Progenitor cell of endocrine pancreas (in vitro differentiated cells): ENCODE measurements at regions not wholly inside any gene's neighbourhood (a gene's known extent, or its start where the extent isn't known, plus 50 kb on each side); places are given as distances from the start of the nearest gene placed in this dataset.
"Not testable (repeated sequence)": the region's sequence is repeated elsewhere in the genome, so short reads cannot be mapped to it uniquely, and the experiment has no call there.

Experiments
- DNase-seq: peaks from one replicate; pipeline ENCODE4 v3.0.0; 2021; ENCODE audit warnings: low spot score; ENCODE audit not compliant: unreplicated experiment
- H3K27ac Mint-ChIP-seq: 2 replicates; pipeline ENCODE4 v1.8.0; 2021; ENCODE audit warnings: mild to moderate bottlenecking, moderate library complexity, mixed read lengths
- H3K27me3 Mint-ChIP-seq: 2 replicates; pipeline ENCODE4 v1.8.0; 2021; ENCODE audit warnings: mixed read lengths
- H3K36me3 Mint-ChIP-seq: 2 replicates; pipeline ENCODE4 v1.8.0; 2022; ENCODE audit warnings: mixed read lengths; ENCODE audit not compliant: insufficient read depth
- H3K4me1 Mint-ChIP-seq: 2 replicates; pipeline ENCODE4 v1.8.0; 2021; ENCODE audit warnings: low read depth, mixed read lengths
- H3K4me3 Mint-ChIP-seq: 2 replicates; pipeline ENCODE4 v1.8.0; 2021; ENCODE audit warnings: low read depth, mild to moderate bottlenecking, moderate library complexity, mixed read lengths
- H3K9me3 Mint-ChIP-seq: 2 replicates; pipeline ENCODE4 v1.8.0; 2021; ENCODE audit warnings: low read depth, mixed read lengths
- TF ChIP-seq, protein P1 (sequence below): fragments of 200-600 bp; sonication (generic); IDR thresholded peaks from one replicate; pipeline ENCODE4 v1.5.0; 2021; ENCODE audit warnings: antibody characterized with exemption, mild to moderate bottlenecking; ENCODE audit not compliant: unreplicated experiment

DNA sequence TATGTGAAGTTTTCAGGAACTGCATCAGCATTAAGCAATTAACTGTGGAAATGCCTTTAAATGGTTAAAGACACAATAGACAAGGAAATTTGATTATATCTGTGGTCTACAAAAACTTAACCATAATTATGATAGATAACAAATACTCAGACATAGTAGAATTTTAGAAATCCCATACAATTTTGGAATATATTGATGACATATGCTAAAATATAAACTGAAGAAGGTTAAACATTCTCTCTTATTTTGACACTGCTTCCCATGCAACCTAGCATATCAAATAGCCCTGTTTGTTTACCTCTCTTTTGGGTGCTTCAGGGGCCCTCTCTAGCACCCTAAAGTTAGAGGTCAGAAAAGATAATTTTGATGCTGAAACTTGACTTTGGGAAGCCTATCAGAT, 1274.8 kb upstream of the SLC39A10 start:
- no peaks in the 10 kb centered on the region for H3K27me3 Mint-ChIP-seq
- H3K9me3 Mint-ChIP-seq: peaks cover 33% of the 10 kb centered on the region
- no peak for DNase-seq
- no peaks in the 10 kb centered on the region for H3K4me1 Mint-ChIP-seq
- H3K4me3 Mint-ChIP-seq: no peak overlapping the region
- no peak overlapping the region for H3K27ac Mint-ChIP-seq
- TF ChIP-seq, protein P1, sequence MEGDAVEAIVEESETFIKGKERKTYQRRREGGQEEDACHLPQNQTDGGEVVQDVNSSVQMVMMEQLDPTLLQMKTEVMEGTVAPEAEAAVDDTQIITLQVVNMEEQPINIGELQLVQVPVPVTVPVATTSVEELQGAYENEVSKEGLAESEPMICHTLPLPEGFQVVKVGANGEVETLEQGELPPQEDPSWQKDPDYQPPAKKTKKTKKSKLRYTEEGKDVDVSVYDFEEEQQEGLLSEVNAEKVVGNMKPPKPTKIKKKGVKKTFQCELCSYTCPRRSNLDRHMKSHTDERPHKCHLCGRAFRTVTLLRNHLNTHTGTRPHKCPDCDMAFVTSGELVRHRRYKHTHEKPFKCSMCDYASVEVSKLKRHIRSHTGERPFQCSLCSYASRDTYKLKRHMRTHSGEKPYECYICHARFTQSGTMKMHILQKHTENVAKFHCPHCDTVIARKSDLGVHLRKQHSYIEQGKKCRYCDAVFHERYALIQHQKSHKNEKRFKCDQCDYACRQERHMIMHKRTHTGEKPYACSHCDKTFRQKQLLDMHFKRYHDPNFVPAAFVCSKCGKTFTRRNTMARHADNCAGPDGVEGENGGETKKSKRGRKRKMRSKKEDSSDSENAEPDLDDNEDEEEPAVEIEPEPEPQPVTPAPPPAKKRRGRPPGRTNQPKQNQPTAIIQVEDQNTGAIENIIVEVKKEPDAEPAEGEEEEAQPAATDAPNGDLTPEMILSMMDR: no peak
- no peaks in the 10 kb centered on the region for H3K36me3 Mint-ChIP-seq

DNA sequence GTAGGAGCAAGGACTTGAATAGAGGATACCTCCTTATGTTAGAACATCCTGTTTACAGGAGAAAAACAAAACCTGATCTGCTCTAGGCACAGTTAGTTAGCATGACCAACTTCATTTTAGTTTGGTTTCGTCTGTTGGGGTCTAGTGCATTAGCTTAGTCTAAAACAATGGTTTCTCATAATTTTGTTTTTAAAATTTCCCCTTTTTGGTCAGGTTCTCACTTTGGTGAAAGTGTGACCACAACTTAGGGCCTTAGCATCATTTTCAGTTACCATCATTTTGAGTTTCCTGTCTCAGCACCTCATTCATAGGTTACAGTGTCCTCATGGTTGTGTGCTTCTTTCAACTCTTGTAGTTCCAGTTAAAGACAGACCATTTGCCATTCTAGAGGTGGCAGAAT, 1277.0 kb upstream of the SLC39A10 start:
- no peak for DNase-seq
- TF ChIP-seq, protein P1: no peak
- Mint-ChIP-seq H3K36me3 (no peaks in the 10 kb centered on the region), H3K27ac (no peak overlapping the region), H3K9me3 (peaks cover 28% of the 10 kb centered on the region), H3K27me3 (no peaks in the 10 kb centered on the region), H3K4me3 (no peak overlapping the region), H3K4me1 (no peaks in the 10 kb centered on the region)

DNA sequence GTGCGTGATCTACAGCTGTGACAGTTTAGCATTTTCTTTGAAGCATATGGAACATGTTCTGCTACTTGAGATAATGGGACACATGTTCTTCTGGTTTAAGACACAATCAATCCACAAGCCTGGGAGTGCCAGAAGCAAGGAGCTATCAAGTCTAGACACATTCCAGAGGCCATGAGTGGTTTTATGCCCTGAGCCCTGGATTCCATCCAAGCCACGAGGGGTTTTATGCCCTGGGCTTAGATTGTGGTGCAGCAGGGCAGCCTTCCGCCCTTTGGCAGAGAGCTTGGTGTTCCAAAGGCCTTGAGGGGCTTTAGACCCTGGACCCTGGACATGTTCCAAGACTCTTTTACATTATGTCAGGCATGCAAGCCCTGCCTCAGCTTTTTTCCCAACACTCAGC, 1289.6 kb upstream of the SLC39A10 start:
- H3K9me3 Mint-ChIP-seq: peaks cover 16% of the 10 kb centered on the region
- not testable (repeated sequence) for H3K27me3 Mint-ChIP-seq, H3K36me3 Mint-ChIP-seq, H3K4me1 Mint-ChIP-seq, H3K4me3 Mint-ChIP-seq, H3K27ac Mint-ChIP-seq, DNase-seq

DNA sequence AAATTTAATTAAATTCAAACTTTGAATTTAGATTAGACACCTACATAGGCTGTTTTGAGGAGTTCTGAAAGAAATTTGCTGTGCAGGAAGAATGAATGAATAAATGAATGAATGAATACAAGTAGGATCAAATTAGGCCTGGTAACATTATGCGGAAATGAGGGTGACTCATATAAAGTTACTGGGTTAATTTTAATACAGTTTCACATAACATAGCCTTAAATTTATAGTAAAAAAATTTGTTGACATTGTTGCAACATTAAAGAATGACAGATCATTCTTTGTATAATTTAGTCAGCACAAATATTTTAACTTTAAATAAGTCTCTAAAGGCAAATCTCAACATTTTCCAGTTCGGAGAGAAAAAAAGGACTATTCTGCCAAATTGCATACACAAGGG, 1293.1 kb upstream of the SLC39A10 start:
- TF ChIP-seq, protein P1: no peak
- H3K27ac Mint-ChIP-seq: no peak overlapping the region
- H3K27me3 Mint-ChIP-seq: no peaks in the 10 kb centered on the region
- no peaks in the 10 kb centered on the region for H3K36me3 Mint-ChIP-seq
- H3K9me3 Mint-ChIP-seq: peaks cover 10% of the 10 kb centered on the region
- H3K4me1 Mint-ChIP-seq: no peaks in the 10 kb centered on the region
- H3K4me3 Mint-ChIP-seq: no peak overlapping the region
- DNase-seq: no peak

DNA sequence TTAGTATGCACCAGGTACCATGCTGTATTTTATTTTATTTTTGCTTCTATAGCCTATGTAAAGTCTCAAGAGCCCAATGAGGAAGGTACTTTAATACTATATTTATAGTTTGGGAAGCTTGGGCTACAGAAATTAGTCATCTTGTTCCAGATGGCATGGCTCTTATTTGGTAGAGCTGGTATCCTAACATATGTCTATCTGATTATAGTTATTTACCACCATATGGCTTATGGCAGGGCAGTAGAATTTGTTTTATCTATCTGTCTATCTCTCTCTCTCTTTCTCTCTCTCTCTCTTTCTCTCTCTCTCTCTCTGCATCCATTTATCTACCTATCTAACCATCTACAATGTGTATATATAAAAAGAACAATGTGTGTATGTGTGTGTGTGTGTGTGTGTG, 1293.7 kb upstream of the SLC39A10 start:
- H3K36me3 Mint-ChIP-seq: no peaks in the 10 kb centered on the region
- no peak overlapping the region for H3K4me3 Mint-ChIP-seq
- no peaks in the 10 kb centered on the region for H3K4me1 Mint-ChIP-seq

DNA sequence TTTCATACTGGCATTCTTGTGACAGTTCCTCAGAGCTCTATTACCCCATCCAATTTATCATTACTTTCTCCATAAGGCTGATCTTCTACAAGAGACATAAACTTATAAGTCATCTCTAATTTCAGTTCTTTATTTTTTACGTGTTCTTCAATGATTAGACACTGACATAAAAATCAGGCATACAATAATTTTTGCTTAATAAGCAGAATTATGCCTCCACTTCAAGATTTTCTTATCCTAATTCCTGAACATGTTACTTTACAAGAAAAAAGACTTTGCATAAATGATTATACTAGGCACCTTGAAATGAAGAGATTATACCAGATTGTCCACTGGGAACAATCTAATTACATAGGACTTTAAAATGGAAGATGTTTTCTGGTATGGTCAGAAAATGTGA, 1304.5 kb upstream of the SLC39A10 start:
- Mint-ChIP-seq H3K36me3 (no peaks in the 10 kb centered on the region), H3K27ac (no peak overlapping the region), H3K4me3 (no peak overlapping the region)

More for the DNA sequence above, 1293.7 kb upstream of the SLC39A10 start:
- H3K27ac Mint-ChIP-seq: no peak overlapping the region
- TF ChIP-seq, protein P1: no peak
- no peak for DNase-seq
- no peaks in the 10 kb centered on the region for H3K27me3 Mint-ChIP-seq
- H3K9me3 Mint-ChIP-seq: peaks cover 8% of the 10 kb centered on the region

More for the DNA sequence above, 1304.5 kb upstream of the SLC39A10 start:
- Mint-ChIP-seq H3K27me3 (no peaks in the 10 kb centered on the region), H3K9me3 (peaks cover 8% of the 10 kb centered on the region), H3K4me1 (no peaks in the 10 kb centered on the region)
- DNase-seq: no peak
- TF ChIP-seq, protein P1: no peak
